ENCODE measurements at regions not wholly inside any gene's neighbourhood (a gene's known extent, or its start where the extent isn't known, plus 50 kb on each side); places are given as distances from the start of the nearest gene placed in this dataset.

GRCh38 chr7:135858851-135859250, 110.2 kb upstream of the FAM180A start:
- no peak for TF ChIP-seq CTCF (IDR thresholded peaks at IDR 0.05)
- TF ChIP-seq POLR2A (IDR thresholded peaks at IDR 0.05): no peak

All from body of pancreas (tissue), 4 donors.